KBM-7 (cell line): ENCODE measurements at regions not wholly inside any gene's neighbourhood (a gene's known extent, or its start where the extent isn't known, plus 50 kb on each side); places are given as distances from the start of the nearest gene placed in this dataset.
"Not testable (repeated sequence)": the region's sequence is repeated elsewhere in the genome, so short reads cannot be mapped to it uniquely, and the experiment has no call there.

Experiments
- DNase-seq: peaks from one replicate; pipeline ENCODE4 v3.0.0-alpha.2; 2015
- in situ Hi-C: fragments of 300-500 bp; cut with MboI; formaldehyde crosslinking; loops from 2 replicates; pipeline ENCODE4 v1.14.3; 2020; ENCODE audit warnings: low sequenced_read_pairs, low pct_unique_long_range_greater_than_20kb, mixed read lengths

DNA sequence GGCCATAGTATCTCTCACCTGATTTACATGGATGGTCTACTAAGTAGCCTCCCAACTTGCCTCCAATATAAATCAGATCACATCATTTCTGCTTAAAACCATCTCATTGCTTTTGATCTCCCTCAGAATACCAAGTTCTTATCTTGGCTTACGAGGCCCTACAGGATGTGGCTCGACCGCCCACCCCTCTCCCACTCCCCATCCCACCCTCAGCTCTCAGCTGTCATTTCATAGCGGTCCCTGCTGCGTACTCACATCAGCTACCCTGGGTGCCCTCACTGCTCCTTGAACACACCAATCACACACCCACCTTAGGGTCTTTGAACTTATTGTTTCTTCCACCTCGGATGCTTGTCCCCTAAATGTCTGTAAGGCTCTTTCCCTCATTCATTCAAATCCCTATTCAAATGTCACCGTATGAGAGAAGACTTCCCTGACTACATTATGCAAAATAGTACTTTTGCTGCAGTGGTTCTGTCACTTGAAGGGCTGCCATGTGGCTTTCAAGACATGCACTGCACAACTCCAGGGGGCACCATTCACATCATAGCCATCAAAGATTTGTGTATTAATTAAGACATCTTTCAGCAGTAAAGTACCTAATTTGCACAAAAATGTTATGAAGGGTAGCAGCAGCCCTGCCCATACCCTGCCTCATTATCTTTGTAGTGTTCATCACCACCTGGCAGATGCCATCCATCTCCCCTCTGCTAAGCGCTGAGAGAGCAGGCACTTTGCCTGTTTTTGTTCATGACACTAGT is 171.1 kb downstream of the ENC1 start:
- DNase-seq = no peak
- in situ Hi-C loops = no loop called here

DNA sequence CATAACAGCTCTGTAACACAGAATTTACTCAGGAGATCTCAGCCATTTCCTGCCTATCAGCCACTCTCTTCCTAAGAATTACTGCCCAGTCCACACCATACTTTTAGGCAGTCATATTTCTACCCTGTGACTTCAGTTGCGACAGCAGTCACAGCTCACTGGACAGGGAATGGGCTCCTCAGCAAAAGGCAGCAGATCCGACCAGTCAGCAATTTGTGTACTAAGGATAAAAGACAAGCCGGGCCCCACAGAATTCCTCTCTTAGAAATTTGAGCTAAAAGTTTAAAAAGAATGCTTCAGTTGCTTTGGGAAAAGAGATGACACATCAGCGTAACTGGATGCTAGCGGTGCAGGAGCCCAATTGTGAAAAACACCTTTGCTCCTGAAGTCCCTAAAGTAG is 172.1 kb downstream of the ENC1 start:
- in situ Hi-C loops = no loop called here
- no peak for DNase-seq

DNA sequence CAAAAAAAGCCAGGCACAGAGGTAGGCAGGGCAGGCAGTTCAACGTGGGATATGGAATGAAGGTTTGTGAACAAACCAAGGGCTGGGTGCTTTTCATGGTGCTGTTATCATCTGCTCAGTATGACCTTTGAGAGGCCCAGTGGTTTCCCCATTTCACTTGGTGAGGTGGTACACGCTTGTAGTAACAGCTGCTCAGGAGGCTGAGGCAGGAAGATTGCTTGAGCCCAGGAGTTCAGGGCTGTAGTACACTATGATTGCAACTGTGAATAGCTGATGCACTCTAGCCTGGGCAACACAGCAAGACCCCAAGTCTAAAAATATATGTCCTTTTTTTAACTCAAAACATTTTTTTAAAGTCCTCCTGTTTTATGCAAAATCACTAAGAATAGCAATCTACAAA is 174.8 kb downstream of the ENC1 start:
- in situ Hi-C loops = no loop called here
- no peak for DNase-seq

DNA sequence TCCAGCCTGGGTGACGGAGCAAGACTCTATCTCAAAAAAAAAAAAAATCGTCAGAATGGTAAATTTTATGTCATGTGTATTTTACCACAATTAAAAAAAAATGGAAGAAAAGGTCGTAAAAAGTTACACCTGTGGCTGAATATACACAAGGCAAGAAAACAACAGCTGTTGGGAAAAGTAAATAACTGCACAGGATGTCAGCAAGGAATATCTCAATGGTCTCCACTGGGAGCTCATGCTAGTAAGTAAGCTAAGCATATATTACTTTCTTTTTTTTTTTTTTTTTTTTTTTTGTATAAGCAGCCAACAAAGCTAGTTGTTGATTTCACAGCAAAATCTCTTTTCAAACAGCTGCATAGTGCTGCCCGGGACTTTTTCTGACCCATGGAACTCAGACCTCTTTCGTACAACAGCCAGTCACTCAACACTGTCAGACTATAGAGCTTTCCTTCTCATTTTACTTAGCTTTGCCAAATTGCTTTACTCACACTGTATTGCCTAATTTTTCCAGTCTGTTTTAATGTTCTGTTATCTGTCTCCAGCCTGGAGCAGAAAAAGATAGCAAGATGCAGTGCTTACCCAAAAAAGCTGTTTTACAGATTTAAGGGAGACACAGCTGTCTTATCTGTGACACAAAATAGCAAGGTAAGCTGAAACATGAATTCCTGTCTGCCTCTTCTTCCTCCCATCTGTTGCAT is 175.9 kb downstream of the ENC1 start:
- DNase-seq = no peak
- in situ Hi-C loops = no loop called here

DNA sequence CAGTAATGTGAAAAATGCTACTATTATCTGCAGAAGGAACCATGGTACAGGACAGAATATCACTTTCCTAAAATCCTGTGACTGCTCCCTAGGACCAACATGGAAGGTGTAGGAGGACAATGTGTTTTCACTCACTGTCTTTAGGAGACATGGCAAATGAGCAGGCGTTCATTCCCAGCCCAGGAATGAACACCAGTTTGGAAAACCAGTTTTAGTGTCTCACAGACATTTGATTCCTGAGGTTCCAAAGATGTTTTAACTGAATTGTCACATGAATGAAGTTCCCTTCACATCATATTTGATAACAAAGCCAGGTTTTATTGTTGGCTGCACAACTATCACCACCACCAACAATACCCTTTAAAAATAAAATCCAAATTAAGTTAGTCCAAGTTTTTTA is 178.2 kb downstream of the ENC1 start:
- no peak for DNase-seq
- in situ Hi-C loops = no loop called here

DNA sequence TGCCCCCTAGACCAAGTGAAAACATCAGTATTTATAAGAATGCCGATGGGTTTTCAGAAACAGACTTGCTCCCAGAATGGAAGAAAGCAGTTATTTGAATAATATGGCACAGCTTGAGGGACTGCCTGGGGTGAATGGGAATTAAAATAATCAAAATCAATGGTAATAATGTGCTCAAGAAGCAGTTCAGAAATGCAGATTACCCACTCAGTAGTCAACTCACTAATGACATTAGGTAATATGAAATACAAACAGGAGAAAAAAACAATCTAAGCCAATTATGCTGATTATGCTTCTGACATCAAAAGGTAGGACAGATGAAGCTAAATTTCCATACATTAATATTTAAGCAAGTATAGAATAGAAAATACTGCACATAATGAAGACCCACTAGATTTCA is 179.3 kb downstream of the ENC1 start:
- in situ Hi-C loops = no loop called here
- no peak for DNase-seq

DNA sequence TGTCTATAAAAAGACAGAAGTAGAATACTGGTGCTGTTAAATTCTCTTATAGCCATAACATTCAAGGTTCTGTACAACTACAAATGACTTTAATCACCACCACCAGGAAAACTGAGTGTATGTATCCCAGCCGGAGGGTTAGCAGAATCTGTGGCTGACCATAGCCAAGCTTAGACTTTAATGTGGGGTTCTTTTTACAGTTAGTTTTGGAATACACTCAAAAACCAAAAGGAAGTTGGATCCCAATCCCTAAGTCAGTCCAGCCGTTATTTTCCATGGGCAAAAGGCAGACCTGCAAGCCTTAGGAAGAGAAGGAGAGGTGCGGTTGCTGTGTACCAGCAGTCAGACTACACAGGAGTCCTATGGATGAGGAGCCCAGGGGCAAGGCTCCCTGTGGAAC is 179.8 kb downstream of the ENC1 start:
- DNase-seq = no peak
- in situ Hi-C loops = no loop called here

DNA sequence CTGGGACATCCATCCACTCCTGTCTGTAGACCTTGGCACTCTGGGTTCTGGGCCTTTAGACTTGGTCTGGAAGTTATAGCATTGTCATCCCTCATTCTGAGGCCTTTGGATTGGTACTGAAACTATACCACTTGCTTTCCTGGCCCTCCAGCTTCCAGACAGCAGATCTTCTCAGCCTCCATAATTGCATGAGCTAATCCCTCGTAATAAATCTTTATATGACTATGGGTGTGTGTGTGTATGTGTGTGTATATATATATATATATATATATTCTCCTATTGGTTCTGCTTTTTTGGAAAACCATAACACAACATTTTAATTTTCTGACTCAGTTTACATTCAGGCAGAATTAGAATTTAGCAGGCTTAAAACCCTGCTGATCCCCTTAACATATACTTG is 180.5 kb downstream of the ENC1 start:
- in situ Hi-C loops = no loop called here
- no peak for DNase-seq

DNA sequence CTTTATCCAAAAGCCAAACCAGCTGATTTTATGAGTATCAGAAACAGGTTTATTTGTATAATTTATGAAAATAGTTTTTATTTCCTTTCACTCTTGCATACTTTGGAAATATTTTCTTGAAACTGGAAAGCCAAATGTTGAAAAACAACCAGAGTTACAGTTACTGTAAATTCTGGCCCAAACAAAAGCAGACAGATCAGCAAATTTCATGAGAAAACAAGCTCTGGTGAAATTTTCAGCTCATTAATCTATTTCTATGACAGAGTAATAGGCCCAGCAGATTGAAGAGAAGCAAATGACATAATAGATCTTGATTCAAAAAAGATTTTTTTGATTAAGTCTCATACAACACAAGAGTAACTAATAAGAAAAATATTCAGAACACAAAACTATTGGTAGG is 182.7 kb downstream of the ENC1 start:
- no peak for DNase-seq
- in situ Hi-C loops = no loop called here

DNA sequence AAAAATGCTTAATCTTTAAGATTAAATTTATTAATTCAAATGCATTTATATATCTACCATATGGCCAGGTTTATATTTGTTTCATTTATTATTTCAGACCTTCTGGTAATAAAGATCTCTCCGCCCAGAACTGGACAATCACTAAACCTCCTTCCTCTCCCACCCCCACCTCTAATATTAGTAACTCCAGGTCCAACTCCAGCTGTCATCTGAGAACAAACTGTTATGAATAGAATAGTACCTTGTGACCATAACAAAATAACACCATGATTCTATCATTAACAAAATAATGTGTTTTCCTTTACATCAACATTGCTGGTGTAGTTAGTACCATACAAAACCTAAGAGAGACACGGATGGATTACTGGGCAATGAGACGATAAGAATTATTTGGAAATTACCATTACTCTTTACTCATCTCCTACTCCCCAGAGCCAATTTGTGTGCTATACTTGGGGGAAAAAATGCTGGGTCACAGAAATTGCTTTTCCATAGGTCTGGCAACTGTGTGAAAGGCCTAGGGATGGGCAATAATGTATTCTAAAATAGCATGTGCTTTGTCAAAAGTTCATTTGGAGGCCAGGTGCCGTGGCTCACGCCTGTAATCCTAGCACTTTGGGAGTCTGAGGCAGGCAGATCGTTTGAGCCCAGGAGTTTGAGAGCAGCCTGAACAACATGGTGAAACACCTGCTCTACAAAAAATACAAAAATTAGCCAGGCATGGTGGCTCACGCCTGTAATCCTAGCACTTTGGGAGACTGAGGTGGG is 186.1 kb downstream of the ENC1 start:
- in situ Hi-C loops = no loop called here
- DNase-seq = no peak

DNA sequence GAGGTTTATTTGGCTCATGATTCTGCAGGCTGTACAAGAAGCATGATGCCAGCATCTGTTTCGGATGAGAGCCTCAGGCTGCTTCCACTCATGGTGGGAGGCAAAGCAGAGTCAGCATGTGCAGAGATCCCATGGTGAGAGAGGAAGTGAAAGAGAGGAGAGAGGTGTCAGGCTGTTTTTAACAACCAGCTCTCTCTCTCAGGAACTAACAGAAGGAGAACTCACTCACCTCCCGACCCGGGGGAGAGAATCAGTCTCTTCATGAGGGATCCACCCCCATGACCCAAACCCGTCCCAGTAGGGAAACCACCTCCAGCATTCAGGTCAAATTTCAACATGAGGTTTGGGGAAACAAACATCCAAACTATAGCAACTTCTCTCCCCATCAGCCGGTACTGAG is 187.7 kb downstream of the ENC1 start:
- peak; percentile 5 for DNase-seq
- in situ Hi-C loops = no loop called here

DNA sequence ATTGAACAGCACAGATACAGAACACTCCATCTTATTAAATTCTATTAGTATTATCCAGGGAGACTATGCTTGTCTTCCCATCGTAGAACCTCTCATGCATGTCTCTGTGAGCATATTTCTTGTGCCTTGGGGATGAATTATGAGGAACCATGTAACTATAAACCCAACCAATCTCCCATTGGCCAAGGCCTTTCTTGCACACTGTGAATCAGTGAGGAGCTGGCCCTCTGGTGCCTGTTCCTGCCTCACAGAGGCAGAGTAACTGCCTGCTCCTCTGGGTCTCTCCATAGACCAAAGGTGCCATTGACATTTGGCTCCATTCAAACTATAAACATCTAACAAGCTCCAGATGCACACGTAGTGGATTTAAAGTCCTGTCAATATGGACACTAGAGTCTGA is 190.4 kb downstream of the ENC1 start:
- in situ Hi-C loops = no loop called here
- no peak for DNase-seq

DNA sequence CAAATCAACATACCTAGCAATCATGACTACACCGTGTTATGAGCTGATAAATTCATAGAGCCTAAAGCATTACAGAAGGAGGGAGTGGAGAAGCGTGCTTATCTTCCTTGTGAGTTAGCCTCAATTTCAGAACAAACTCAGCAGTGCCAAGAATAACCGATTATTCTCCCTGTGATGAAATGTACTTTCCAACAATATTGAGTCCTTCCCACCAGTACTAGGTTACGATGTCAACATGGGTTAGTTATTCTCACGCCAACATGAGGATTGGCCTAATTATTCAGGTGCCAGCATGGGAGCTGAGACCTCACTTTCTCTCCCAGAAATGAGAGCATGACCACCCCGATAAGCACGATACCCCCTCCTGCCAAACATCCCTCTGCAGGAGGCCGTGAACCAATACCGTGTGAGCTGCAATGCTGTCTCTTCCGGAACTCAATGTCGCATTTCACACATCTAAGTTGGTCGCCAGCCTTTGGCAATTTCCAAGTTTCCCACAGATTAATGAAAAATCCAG is 193.7 kb downstream of the ENC1 start:
- no peak for DNase-seq
- in situ Hi-C loops = no loop called here

DNA sequence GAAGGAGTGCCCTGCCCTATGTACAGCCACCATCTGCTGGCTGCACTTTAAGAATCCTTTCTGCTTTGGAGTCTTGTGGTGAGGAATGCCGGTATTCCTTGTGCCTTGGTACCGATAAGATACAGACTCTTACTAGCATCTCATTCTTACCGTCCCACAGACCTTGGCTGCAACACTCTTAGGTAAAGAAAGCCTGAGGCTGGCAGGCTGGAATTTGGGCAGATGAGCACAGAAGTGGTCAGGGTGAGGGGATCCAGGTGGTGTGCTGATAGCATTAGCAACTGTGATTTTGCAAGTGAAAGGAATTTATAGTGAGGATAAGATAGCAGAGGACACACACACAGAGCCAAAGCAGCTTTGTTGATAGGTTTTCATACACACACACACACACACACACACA is 198.1 kb downstream of the ENC1 start:
- DNase-seq = no peak

DNA sequence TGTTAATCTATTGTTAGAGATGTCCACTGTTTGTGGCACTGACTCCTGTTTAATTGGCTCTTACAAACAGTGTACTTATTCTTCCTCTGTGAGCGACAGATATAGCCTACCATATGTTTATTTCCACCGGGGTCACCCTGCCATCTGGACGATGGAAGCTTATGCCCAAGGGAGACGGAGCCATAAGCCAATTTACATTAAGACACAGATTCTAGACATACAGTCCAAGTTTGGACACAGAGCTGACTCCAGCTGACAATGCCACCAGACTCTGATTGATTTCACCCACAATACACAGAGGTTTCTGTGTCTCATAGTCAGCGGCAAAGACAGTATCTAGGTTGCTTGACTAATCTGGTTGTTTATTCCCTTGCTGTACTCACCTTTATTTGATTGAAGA is 198.9 kb downstream of the ENC1 start:
- DNase-seq = no peak
- in situ Hi-C loops = no loop called here

More for the DNA sequence above, 198.1 kb downstream of the ENC1 start:
- in situ Hi-C loops = no loop called here

DNA sequence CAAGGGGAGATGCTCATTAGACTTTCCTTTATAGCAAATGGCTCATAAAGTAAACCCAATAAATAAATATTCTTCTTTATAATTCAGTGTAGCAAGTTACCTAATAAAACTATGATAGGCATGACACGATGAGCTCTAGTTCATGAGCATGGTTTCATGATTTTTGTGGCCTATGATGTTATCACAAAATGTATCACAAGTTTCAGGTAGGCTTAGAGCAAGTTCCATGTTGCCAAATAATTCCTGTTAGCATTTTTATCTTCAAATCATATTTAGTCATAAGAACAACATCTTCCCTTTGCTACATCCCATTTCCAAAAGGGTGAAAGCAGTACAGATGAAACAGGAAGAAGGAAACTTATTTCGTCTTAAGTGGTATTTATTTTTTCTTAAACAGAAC is 200.2 kb downstream of the ENC1 start:
- no peak for DNase-seq
- in situ Hi-C loops = no loop called here

DNA sequence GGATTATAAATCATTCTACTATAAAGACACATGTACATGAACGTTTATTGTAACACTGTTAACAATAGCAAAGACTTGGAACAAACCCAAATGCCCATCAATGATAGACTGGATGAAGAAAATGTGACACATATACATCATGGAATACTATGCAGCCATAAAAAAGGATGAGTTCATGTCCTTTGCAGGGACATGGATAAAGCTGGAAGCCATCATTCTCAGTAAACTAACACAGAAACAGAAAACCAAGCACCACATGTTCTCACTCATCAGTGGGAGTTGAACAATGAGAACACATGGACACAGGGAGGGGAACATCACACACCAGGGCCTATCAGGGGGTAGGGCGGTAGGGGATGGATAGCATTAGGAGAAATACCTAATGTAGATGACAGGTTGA is 202.7 kb downstream of the ENC1 start:
- not testable (repeated sequence) for DNase-seq

DNA sequence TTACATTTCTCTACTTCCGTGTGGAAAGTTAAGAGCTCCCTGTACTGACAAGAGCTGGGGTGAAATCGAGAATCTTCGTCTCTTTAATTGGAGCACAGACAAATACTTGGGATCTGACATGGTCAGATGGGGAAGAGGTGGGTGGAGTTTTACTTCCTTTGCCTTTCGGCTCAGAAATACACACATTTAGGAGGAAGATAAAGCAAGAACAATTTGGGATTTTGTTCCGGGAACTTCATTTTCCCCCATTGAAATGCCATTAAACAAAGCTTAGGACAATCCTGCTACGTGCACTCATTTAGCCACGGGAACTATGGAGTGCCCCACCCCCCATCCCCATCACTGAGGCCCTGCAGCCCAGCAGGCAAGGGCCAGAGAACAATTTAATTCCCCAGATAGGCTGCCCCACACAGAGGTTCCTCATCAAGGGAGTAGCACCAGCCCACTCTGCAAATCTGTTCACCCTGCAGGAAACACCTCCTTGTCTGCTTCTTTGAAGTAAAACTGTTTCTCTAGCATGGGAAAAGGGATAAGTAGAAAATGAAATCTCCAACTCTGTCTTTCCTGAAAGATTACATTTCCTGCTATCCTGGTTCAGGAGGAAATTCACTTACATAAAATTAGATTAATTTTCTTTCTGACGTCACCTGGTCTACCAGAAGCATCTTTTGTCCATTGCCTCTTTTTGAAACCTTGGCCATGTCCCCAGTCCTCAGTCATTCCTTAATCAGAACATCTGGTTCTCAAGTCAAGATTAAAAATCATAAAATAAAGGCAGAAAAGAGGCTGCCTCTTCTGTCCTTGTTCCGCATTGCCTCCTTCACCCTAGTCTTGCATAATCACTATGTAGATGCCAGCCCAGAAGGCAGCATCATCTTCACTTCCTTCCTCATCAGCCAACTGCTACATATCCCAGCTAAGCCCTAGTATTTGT is 206.4 kb downstream of the ENC1 start:
- DNase-seq = peak; percentile 51
- in situ Hi-C loops = no loop called here

More for the DNA sequence above, 202.7 kb downstream of the ENC1 start:
- in situ Hi-C loops = not testable (repeated sequence)
